ENCODE measurements at regions not wholly inside any gene's neighbourhood (a gene's known extent, or its start where the extent isn't known, plus 50 kb on each side); places are given as distances from the start of the nearest gene placed in this dataset.

GRCh38 chrX:69063486-69063885 lies 101.8 kb downstream of the PJA1 start:
- no peak overlapping the region for H3K4ac ChIP-seq (ENCODE audit: low read depth, low read length)
- no peak overlapping the region for H4K91ac ChIP-seq (ENCODE audit: insufficient read depth, low read depth, low read length)
- in situ Hi-C loops (cut with MboI; ENCODE audit: low sequenced_read_pairs), result no loop called here
- ATAC-seq (ENCODE audit: low read depth) (no peak), DNase-seq (no peak)
- H4K8ac ChIP-seq (ENCODE audit: low read depth in 2 of 2, low read length in 2 of 2), result no peak overlapping the region
- no peak overlapping the region for H2BK15ac ChIP-seq (ENCODE audit: low read depth, low read length)
- H4K5ac ChIP-seq (ENCODE audit: low read depth, low read length), result no peak overlapping the region
- H3K4me3 ChIP-seq (ENCODE audit: insufficient read depth, low read depth, low read length), result no peak overlapping the region
- no CpG with 5 or more reads among the region's 4 CpGs for WGBS, 2 experiments (ENCODE audit: extremely low coverage in 2 of 2, insufficient read length in 1 of 2)
- H2AK5ac ChIP-seq (ENCODE audit: low read depth, low read length), result no peak overlapping the region
- H3K4me1 ChIP-seq (ENCODE audit: control insufficient read depth, insufficient read depth, low read length), result peaks cover 13% of the 10 kb centered on the region
- H2BK120ac ChIP-seq (ENCODE audit: low read depth, low read length), result no peak overlapping the region
- no peaks in the 10 kb centered on the region for H3K36me3 ChIP-seq (ENCODE audit: control insufficient read depth, insufficient read depth, low read length)
- H3K56ac ChIP-seq (ENCODE audit: extremely low read depth, insufficient read depth, low read length), result no peak overlapping the region
- BruUV-seq (replicated peaks), result no TSS peak
- H2AK9ac ChIP-seq (replicated peaks; ENCODE audit: low read depth, low read length, poor library complexity), result no peak overlapping the region
- H2BK5ac ChIP-seq (ENCODE audit: low read depth, low read length, poor library complexity, severe bottlenecking), result no peak overlapping the region
- intact Hi-C loops (cut with micrococcal nuclease), result no loop called here
- no peak overlapping the region for H3K4me2 ChIP-seq (ENCODE audit: low read depth, low read length)
- ChIA-PET CTCF (no interaction called here), POLR2A (ENCODE audit: unreplicated experiment) (no interaction called here)
- H4K20me1 ChIP-seq (ENCODE audit: insufficient read depth, low read length), result no peaks in the 10 kb centered on the region
- peaks cover 7% of the 10 kb centered on the region for H3K27me3 ChIP-seq (ENCODE audit: control insufficient read depth, insufficient read depth, low read length)
- no peak overlapping the region for H3K23ac ChIP-seq (ENCODE audit: low read depth, low read length)
- no peak overlapping the region for H2BK20ac ChIP-seq (ENCODE audit: low read depth, low read length)
- dilution Hi-C loops (cut with HindIII; ENCODE audit: low sequenced_read_pairs, unreplicated experiment), result no loop called here
- H2AFZ ChIP-seq (replicated peaks; ENCODE audit: low read length, poor library complexity), result no peak overlapping the region
- no peak overlapping the region for H3K27ac ChIP-seq (ENCODE audit: insufficient read depth, low read length)
- no peak overlapping the region for H3K9ac ChIP-seq (ENCODE audit: low read depth, low read length)
- H3K18ac ChIP-seq (ENCODE audit: low read depth, low read length), result no peak overlapping the region
- no peak for TF ChIP-seq MXI1 (IDR thresholded peaks at IDR 0.05; ENCODE audit: borderline replicate concordance, low read depth, low read length)
- no peak for TF ChIP-seq RCOR1 (IDR thresholded peaks at IDR 0.05; ENCODE audit: insufficient replicate concordance, low read length)
- H3K9me1 ChIP-seq (ENCODE audit: insufficient read depth, low read length), result no peaks in the 10 kb centered on the region; the same call in 1 of the 2 replicates
- no peak overlapping the region for H3K14ac ChIP-seq (replicated peaks; ENCODE audit: low read depth, low read length)
- peaks cover 3% of the 10 kb centered on the region; the same call in 1 of the 2 replicates for H3K9me3 ChIP-seq (ENCODE audit: control insufficient read depth, insufficient read depth, low read length)
- H3K79me1 ChIP-seq (ENCODE audit: low read depth in 1 of 2, low read length in 2 of 2), result no peaks in the 10 kb centered on the region

All from IMR-90 (cell line).